ENCODE measurements at regions not wholly inside any gene's neighbourhood (a gene's known extent, or its start where the extent isn't known, plus 50 kb on each side); places are given as distances from the start of the nearest gene placed in this dataset.

DNA sequence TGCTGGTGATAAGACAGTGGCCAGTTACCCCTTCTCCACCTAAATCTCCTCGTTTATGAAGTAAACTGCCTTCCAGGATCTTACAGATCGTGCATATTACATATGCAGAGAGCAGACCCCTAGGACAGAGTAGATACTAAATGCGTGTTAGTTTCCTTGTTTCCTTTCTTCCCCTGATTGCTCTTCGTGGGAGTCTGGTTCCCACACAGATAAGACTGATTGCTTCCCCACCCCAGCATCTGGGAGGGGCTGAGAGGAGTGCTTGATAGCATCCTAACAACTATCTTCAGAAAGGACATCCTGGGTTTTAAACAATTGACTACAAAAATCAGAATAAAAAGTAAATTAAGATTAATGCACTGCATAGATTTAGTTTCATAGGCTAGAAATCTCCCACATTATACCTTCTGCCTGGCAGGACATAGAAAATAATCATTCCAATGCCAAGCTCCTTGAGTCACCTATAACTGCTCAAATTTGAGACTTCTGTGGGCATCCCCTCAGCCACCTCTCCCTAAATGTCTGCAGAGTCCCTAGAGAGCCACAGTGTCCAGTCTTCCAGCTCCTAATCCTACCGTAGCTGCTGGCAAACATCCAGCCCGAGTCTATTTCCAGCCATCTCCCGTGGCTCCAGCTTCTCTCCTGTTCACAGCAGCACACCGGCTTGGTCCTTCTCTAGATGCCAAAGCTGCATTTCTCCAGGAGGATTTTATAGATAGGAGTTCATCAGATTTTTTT lies 128.3 kb downstream of the LRRC30 start:
- no peak for DNase-seq

DNA sequence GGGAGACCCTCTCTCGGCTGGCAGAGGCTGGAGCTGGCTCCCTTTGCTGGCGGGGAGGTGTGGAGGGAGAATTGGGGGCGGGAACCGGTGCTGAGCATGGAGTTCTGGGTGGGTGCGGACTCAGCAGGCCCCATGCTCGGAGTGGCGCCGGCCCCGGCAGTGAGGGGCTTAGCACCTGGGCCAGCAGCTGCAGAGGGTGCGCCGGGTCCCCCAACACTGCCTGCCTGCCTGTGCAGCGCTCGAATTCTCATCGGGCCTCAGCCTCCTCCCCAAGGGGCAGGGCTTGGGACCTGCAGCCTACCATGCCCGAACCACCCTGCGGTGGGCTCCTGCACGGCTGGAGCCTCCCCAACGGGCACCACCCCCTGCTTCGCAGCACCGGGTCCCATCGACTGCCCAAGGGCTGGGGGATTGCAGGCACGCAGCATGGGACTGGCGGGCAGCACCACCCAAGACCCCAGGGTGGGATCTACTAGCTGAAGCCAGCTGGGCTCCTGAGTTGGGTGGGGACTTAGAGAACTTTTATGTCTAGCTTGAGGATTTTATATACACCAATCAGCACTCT lies 129.8 kb downstream of the LRRC30 start:
- DNase-seq = no peak

DNA sequence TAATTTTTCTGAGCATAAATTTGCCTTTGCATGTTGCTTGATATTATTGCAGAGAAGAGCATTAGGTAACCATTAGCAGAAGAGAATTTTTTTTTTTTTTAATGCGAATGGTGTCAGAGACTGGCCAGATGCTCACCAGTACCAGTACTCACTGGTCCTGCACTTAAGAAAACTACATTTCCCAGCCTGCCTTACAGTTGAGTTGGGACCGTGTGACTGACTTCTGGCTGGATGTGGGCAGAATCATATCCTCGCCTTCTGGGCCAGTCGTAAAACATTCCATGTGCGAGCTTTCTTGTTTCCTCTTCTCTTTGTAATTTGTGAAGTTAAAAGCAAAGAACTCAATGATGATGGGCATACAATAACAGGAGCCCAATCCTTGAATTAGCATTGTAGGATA lies 132.4 kb downstream of the LRRC30 start:
- DNase-seq = no peak

DNA sequence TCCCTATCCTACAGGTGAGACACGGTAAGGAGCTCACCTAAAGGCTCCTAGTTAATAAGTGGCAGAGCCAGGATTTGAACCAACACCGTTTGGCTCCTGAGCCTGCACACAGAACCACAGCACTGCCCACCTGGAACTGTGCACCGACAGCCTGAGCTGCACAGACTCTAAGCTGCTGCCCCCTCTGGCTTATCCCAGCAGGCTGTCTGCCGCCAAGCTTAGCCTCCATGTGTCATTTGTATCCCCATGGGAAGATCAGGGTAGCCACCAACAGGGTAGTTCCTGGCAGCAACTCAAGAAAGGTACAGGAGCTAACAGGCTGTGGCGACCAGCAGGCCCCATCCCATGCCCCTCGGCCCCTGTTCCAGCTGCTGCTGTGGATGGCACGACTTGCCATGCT lies 135.7 kb downstream of the LRRC30 start:
- DNase-seq = no peak

DNA sequence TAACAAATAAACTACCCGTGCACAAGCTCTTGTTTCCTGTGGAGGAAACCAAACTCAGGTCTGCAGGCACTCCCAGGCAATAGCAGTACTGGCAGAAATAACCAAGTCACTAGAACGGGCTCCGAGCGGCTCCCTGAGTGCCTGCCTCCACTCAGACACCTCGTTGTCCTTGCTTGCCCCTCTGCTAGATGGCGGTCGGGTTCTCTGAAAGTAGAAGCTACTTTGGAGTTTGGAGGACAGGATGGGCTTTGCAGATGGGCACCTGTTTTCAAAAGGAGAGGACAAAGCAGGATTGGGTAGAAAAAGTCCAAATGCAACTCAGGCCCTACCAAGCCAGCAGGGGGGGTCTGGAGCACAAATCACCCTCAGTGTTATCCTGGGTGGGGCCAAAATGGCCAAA lies 136.4 kb downstream of the LRRC30 start:
- DNase-seq = no peak

DNA sequence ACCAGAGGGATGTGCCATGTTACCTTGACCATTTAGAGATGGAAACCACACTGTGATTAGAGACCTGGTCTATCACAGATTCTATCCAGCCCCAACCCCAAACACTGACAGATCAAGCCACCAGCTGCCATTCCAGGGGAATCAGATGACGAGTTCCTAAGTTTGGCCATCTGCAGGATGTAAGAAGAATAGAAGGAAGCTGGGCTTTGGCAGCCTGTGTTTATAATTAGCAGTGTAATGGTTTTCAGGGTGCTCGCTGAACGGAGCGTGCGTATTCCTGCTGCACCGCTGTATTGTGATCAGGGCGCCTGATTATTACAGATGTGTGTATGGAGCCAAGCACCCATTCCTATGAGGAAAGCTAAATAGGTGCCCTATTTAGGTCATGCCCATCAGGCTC lies 138.1 kb downstream of the LRRC30 start:
- DNase-seq = no peak

DNA sequence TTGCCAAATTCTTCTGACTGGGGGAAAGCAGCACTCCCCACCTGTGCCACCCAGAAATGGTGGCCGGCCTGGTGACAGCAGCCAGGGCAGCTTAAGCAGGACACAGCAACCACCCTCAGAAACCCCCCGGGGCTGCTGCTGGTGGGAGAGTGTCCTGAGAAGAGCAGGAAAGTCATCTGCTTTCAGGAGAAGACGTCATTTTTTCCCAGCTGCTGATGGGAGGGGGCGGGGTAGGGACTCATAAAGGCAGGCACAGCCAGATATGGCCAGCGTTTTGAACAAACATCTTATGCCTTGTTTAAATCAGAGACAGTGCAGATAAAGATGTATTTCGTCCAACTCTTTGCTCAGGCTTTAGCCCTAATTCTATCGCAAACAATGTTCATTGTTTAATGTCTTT lies 139.5 kb downstream of the LRRC30 start:
- no peak for DNase-seq

DNA sequence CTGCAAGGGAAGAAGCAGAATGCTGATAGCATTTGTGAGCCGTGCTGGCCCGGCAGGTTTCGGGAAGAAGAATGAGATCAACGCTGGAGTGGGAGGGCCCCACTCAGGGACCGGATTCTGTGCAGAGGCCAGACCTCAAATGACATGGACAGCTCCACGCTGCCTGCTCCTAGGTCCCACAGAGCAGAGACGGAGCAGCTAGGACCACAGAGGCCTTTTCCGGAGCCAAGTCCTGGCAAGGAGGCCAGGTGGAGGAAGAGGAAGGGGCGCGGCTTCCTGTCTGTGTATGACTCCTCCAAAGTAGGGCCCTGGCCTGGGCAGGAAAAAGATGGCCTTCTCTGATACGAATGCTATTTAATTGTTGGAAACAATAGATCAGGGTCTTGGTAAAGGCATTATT lies 139.9 kb downstream of the LRRC30 start:
- DNase-seq = no peak

DNA sequence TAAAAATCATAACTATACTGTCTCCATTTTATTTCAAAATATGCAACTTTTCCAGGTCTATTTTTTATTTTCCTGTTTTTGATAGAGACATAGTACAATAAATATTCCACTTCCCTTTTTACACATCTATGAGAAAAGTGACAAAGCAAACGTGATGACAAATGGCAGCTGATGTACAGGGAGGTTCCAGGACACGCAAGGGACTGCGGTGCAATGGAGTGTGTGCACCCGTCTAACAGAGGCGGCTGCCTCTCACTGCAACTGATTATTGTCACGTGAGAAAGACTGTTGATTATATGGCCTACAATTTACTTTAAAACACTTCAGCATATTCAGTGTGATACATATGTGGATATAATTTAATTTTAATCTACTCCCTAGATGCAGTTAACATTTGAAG lies 142.6 kb downstream of the LRRC30 start:
- DNase-seq = no peak

DNA sequence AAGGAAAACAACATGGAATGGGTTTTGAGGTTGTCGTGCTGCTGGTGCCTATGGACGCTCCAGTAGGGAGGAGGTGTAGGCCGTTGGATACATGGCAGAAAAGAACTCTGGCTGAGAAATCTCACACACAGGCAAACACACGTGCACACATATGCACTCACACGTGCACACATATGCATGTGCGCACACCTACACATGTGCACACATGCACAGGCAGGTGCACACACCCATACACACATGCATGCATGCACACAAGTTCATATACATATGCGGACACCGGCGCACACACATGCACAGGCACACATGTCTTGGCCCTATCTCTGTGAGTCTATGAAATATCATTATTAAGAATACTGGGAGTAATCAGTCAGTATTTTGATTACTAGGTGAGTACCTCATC lies 150.4 kb downstream of the LRRC30 start:
- no peak for DNase-seq

DNA sequence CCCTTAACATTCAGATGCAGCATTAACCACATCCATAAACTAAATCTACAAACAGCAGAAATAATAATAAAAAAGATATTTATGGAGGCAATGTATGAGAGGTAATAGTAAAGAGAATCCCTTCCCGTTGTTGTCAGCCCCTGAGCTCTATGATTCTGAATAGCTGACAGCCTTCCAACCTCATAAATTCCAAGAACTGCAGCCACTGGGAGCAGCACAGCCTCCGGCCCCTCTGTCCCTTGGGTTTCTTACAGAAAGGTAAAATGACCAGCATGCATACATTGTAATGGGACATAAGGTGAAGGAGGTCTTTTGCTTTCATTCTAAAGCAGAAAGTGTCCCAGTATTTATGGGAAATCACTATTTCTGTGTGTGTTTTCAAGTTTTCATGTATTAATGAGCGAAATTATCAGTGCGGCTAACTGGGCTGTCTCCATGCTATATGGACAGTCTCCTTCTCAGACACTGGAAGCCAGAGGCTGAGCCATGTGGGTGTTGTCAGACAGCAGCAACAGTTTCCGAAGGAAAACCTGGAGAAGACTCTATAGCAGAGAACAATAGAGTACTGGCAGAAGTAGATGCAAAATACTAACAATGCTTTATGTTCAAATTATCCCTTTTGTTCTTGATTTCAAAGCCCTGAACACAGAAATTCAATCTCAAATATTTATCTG lies 151.6 kb downstream of the LRRC30 start:
- no peak for DNase-seq

DNA sequence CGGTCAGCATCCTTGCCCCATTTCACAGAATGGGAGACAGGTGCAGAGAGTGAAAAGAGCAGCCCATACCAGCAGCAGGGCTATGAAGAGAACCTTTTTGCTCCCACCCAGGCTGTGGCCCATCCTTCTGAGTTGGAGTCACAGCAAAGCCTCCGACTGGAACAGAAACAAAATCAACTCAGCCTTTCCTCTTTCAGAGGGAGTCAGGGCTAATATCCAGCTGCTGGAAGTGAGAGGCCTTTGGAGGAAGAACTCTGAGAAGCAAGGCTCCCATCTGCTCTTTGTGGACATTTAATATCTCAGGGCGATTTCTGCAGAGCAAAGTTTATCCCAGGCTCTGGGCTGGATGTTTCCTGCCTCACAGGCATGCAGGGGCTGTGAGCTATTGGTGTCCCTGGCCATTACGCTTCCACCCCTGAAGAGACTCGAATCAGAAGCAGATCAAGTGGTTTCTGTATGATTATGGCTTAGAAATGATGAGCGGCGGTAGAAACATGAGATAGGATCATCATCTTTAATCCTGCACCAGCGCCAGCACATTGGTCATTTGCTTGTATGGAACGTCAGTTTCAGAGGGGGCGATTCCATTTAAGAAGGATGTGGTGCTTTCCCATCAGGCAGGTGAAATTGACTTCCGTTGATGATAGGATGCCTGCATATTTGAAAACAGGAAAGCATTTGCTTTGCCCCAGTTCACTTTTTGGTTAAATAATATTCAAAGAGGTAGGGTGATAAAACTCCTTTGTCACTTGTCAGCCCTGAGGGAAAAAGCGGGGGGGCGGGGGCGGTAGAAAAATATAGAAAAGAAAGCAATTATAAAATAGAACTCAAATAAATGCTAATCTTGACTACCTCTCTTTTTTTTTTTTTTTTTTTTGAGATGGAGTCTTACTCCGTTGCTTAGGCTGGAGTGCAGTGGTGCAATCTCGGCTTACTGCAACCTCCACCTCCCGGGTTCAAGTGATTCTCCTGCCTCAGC lies 152.4 kb downstream of the LRRC30 start:
- DNase-seq = peak in 1 of 2 experiments; percentile 40

DNA sequence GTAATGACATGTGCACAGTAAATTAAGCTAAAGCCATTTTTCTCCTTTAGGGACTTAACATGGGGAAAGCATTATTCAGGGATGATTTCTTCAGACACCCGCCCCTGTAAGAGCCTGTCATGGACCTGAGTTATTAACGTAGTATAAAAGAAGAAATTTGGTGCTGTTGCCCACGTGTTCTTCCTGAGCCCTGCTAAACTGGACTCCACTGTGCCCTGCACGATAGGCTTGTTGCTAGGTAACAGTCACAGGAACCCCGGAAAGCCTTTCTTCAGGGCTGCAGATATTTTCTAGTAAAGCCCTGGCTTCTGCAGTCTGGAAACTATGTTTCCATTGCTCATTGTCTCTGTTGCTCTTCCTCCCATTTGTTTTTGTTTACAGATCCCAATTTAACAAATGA lies 157.9 kb downstream of the LRRC30 start:
- DNase-seq = peak; percentile 51 to 67

DNA sequence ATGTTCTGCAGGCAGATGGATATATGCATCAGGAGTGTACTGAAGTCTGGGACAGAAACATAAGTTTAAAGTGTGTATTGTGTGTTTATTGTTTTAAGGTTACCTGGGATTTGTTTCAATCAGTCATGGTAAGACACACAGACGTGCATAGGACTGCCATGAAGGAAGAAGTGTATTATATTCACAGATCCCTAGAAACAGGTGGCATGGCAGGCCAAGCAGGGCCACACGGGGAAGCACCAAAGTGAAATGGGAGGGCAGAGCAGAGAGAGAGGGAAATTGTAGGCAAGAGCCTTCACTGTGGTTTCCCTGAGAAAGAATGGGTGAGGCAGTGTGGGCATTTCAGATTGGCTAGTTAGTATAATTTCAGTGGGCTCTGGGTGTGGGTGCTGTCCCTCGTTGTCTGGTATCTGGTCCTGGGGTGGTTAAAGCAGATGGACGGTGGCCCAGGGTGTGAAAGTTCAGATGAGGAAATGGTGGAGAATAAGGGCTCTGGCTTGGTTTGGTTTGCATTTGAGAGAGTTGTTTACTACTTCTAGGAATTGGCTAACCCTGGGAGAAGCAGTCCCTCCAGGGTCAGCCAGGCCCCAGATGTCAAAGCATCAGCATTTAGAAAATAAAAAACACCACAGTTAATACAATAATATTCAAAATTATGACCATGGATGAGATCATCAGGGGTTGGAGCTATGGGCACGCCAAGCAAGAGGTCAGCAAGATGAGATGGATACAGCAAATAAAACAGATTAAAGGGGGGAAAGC lies 160.0 kb downstream of the LRRC30 start:
- no peak for DNase-seq

DNA sequence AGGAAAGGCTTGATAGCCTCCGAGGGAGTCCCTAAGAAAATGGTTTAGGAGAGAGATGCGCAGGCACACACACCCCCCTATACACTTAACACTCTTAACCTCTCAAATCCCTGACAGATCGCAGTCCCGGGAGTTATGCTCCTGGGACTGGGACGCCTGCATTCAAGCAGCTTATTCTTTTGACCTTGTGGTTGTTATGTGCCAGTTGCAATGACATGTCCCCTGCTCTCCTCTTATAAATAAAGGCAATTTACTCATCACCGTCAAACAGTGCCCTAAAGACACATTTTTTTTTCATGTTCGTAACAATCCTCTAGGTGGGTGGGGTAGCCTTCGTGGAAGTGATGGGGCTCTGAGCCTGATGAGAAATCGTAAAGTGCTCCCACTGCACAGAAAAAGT lies 162.2 kb downstream of the LRRC30 start:
- no peak for DNase-seq

DNA sequence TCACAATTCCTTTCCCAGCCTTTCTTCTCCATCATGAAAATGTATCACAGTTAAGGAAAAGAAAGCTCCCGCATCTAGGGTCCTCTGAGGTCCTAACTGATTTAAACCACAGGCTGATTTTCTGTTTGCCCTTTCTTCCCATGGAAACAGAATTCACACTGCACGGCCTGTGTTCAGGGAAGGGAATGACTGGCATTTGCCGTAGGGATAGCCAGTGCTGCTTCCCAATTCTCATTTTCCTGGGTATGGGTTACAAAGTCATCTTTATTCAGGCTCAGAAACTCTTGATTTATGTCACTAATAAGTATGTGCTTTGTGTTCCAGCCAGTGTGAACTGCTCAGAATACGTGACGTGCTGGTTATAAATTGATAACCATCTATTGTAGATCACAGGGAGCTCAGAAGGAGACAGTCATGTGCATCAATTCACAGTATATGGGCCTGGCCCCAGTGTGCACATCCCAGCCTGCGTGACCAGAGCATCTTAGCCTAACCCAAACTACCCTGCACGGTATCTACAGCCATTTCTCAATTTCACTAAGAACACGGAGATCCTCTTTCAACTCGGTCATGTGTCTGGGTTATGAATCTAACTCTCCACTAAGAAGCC lies 163.3 kb downstream of the LRRC30 start:
- DNase-seq = no peak

DNA sequence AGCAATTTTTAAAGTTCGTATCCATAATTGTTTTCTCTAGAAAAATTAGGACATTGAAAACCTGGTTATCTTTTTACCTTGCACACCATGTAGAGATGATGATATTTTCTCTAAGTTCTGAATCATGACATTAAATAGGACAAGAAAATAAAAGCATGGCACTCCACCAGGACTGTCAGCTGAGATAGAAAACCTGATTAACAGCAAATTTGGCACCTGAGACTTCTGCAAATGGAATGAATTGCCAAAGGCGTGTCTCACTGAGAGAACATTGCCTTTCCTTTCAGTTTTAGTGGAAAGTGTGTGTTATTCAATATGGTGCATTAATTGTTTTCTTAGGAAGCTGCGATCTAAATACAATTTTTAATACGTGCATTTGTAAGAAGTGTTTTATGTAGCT lies 164.7 kb downstream of the LRRC30 start:
- no peak for DNase-seq

DNA sequence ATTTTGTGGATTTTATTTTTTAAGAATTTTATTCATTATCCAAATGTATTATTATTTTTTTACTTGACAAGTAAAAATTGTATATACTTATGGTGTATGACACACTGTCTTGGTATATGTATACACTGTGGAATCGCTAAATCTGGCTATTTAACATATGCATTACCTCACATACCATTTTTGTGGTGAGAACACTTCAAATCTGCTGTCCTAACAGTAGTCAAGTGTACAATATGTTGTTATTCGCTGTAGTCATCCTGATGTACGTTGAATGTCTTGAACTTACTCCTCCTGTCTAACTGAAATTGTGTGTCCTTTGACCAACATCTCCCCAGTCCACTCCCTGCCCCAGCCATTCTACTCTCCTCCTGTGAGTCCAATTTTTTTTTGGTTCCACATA lies 153.2 kb upstream of the PTPRM start:
- no peak for DNase-seq

DNA sequence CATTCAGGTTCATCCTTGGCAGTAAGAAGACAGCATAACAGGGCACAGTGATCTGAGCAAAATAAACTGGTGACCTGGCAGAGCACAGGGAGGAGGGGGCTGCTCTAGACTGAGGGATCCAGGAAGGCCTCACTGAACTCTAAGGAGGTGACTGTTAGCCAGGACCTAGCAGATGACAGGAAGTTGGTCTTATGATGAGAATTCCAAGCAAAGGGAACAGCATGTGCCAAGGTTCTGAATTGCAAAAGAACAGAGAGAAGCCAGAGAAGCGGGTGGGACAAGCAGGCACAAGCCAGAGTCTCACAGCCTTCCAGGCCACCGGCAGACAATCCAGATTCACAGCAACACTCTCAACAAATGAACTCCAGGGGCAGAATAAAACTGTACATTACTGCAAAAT lies 152.7 kb upstream of the PTPRM start:
- no peak for DNase-seq

DNA sequence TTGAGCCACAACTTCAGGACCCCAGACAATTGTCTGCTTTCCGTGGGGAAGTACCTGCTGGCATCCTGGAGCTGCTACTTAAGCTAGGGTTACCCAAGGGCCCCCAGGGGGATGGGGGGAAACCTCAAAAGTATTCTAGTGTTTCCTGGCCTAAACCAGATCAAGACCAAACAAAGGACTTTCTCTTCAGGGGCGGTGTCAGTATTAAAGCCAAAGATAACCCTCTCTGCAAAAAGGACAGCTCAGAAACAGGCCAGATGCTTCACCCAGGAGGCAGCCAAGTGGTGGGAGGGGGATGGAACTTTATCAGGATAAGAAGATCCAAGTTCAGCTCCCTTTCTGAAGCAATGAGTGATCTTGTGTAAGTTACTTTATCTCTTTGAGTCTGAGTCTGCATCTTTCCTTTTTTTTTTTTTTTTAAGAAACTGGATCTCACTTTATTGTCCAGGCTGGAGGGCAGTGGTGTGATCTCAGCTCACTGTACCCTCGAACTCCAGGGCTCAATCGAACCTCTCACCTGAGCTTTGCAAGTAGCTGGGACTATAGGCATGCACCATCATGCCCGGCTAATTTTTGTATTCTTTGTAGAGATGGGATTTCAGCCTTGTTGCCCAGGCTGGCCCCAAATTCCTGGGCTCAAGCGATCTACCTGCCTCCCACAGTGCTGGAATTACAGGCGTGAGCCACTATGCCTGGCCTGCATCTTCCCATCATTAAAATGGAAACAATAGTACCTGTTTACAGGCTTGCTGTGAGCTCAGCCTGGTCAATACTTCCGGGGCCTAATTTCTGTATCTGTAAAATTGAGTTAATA lies 151.8 kb upstream of the PTPRM start:
- DNase-seq = no peak

DNA sequence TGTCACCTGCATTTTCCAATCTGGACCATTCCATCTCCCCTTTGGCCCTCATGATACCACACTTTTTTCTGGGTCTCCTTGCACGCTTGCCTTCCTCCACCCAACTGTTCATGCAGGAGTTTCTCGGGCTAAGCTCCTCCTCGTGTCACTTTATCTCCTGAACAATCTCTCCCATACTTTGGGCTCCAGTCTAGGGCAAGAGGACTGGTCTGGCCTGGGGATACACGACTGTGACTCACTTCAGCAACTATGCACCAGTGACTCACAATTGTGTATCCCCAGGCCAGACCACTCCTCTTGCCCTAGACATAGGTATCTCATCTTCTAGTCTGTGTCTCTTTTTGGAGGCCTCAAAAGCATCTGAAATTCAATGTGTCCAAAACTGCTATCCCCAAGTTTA lies 149.4 kb upstream of the PTPRM start:
- DNase-seq = no peak

Data from NCI-H1930 (cell line).